ENCODE measurements at regions not wholly inside any gene's neighbourhood (a gene's known extent, or its start where the extent isn't known, plus 50 kb on each side); places are given as distances from the start of the nearest gene placed in this dataset.
"Not testable (repeated sequence)": the region's sequence is repeated elsewhere in the genome, so short reads cannot be mapped to it uniquely, and the experiment has no call there.

DNA sequence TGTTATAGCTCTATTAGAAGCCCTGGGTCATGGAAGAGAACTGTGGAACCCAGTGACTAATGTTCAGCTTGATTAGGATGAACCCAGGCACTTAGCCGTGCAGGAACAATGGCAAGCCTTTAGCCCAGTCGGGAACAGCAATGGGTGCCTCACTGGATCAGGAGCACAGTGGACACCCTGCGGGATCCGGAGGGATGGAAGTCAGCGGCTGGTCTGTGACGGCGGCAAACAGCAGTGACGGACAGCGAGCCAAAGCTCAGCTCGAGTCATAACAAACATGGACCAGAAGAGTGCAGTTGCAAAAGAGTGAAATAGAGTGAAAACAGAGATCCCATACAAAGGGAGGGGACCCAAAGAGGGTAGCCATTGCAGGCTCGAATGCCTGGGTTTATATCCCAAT, 187.3 kb upstream of the TGIF2LX start:
- TF ChIP-seq, protein P1, sequence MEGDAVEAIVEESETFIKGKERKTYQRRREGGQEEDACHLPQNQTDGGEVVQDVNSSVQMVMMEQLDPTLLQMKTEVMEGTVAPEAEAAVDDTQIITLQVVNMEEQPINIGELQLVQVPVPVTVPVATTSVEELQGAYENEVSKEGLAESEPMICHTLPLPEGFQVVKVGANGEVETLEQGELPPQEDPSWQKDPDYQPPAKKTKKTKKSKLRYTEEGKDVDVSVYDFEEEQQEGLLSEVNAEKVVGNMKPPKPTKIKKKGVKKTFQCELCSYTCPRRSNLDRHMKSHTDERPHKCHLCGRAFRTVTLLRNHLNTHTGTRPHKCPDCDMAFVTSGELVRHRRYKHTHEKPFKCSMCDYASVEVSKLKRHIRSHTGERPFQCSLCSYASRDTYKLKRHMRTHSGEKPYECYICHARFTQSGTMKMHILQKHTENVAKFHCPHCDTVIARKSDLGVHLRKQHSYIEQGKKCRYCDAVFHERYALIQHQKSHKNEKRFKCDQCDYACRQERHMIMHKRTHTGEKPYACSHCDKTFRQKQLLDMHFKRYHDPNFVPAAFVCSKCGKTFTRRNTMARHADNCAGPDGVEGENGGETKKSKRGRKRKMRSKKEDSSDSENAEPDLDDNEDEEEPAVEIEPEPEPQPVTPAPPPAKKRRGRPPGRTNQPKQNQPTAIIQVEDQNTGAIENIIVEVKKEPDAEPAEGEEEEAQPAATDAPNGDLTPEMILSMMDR (conservative IDR thresholded peaks at IDR 0.05; ENCODE audit: low read length) = not testable (repeated sequence)
- TF ChIP-seq EZH2phosphoT487 (IDR thresholded peaks at IDR 0.05; ENCODE audit: borderline replicate concordance, low read depth, low read length) = not testable (repeated sequence)

Data from OCI-LY7 (cell line).